Panc1 (cell line): ENCODE measurements at regions not wholly inside any gene's neighbourhood (a gene's known extent, or its start where the extent isn't known, plus 50 kb on each side); places are given as distances from the start of the nearest gene placed in this dataset.

Source experiments
- ATAC-seq: fragments of 200-7000 bp; cut with Tn5 transposase; 2 replicates; pipeline ENCODE4 v1.9.1; 2020; ENCODE audit warnings: mild to moderate bottlenecking, moderate library complexity
- BruUV-seq: library from RNA; stranded (reverse); fragments of 400-500 nt; replicated peaks from 2 replicates; lab custom pipeline; 2021; lab: Mats Ljungman, UMichigan
- CTCF ChIA-PET: fragments of 300-600 bp; sonication (Branson Sonifier 250); formaldehyde crosslinking; loops from one replicate; lab custom pipeline; 2022; ENCODE audit warnings: antibody characterized with exemption; lab: Charles Lee
- POLR2A ChIA-PET: fragments of 300-600 bp; sonication (Branson Sonifier 250); formaldehyde crosslinking; loops from one replicate; lab custom pipeline; 2022; ENCODE audit warnings: antibody characterized with exemption; lab: Charles Lee
- DNase-seq: peaks from one replicate; pipeline ENCODE4 v3.0.0-alpha.2; 2010; ENCODE audit warnings: low read depth, low spot score
- H3K27ac ChIP-seq: 2 replicates; pipeline ENCODE4 v1.5.1; 2011; ENCODE audit warnings: mild to moderate bottlenecking, low read length, inconsistent platforms
- H3K27me3 ChIP-seq: fragments of 200-500 bp; sonication (Bioruptor generic); 2 replicates; pipeline ENCODE4 v1.6.0; 2014; ENCODE audit warnings: low read length, inconsistent platforms; ENCODE audit not compliant: control insufficient read depth, insufficient read depth
- H3K36me3 ChIP-seq: fragments of 200-500 bp; sonication (Bioruptor generic); 2 replicates; pipeline ENCODE4 v1.5.1; 2014; ENCODE audit warnings: inconsistent platforms, mild to moderate bottlenecking, low read length, moderate library complexity; ENCODE audit not compliant: control insufficient read depth, insufficient read depth
- H3K4me1 ChIP-seq: 2 replicates; pipeline ENCODE4 v1.5.1; 2011; ENCODE audit warnings: inconsistent platforms, mild to moderate bottlenecking, low read length, moderate library complexity; ENCODE audit not compliant: control insufficient read depth, insufficient read depth
- H3K4me3 ChIP-seq, 2 experiments: 2 replicates each; pipeline ENCODE4 v1.5.1; 2011 to 2012; ENCODE audit warnings: low read depth in 2 of 2, low read length in 2 of 2, mild to moderate bottlenecking in 2 of 2, inconsistent platforms in 1 of 2, moderate library complexity in 1 of 2
- H3K9me3 ChIP-seq: fragments of 200-500 bp; sonication (Bioruptor generic); 2 replicates; pipeline ENCODE4 v1.5.1; 2014; ENCODE audit warnings: low read depth, mild to moderate bottlenecking, inconsistent platforms, low read length, moderate library complexity; ENCODE audit not compliant: control insufficient read depth, insufficient read depth
- POLR2AphosphoS5 ChIP-seq: IDR thresholded peaks from 2 replicates; pipeline ENCODE4 v1.6.1; 2012; ENCODE audit warnings: mild to moderate bottlenecking, low read depth, low read length, moderate library complexity
- REST ChIP-seq, 2 experiments: IDR thresholded peaks; 2 replicates each; pipeline ENCODE4 v1.6.1; 2011 to 2012; ENCODE audit warnings: low read depth in 2 of 2, control low read depth in 1 of 2, low read length in 1 of 2, mild to moderate bottlenecking in 1 of 2, moderate library complexity in 1 of 2; ENCODE audit not compliant: insufficient read depth in 1 of 2
- SIN3A ChIP-seq: IDR thresholded peaks from 2 replicates; pipeline ENCODE4 v1.6.1; 2012; ENCODE audit warnings: low read depth, mild to moderate bottlenecking, low read length, moderate library complexity, borderline replicate concordance; ENCODE audit not compliant: insufficient read depth
- TCF7L2 ChIP-seq: IDR thresholded peaks from 2 replicates; pipeline ENCODE4 v1.6.1; 2011; ENCODE audit warnings: mild to moderate bottlenecking, low read depth, low read length, inconsistent platforms
- in situ Hi-C: cut with HindIII; loops from 2 replicates; pipeline ENCODE4 v1.10.0; 2016; ENCODE audit warnings: low sequenced_read_pairs, low pct_unique_long_range_greater_than_20kb
- intact Hi-C: fragments of 100-400 bp; cut with micrococcal nuclease; formaldehyde crosslinking; loops from one replicate; pipeline ENCODE4 v1.10.0; 2022; ENCODE audit not compliant: unreplicated experiment
- TF ChIP-seq, protein P1 (sequence below): fragments of 450-650 bp; IDR thresholded peaks from 2 replicates; pipeline ENCODE4 v1.5.1; 2017; ENCODE audit warnings: mild to moderate bottlenecking

DNA sequence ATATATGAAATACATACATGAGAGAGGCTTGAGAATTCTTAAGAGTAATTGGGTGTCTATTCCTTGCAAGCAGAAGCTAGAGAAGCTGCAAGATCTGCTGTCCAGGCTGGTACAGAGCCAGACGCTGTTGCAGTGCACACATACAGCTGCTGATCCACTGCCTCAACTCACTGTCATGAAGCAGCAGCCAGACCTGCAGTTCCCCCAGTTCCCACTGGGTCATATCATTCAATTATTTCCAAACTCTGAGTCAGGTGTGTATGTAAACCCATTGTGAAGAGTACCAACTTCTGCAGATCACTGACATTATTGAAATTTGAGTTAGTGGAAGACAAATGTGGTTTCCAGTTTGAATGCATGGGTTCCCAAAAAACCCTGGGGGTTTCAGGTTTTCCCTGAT lies 1212.8 kb upstream of the ADGRL3 start:
- ChIA-PET CTCF (no interaction called here), POLR2A (no interaction called here)
- BruUV-seq: no TSS peak
- DNase-seq: no peak
- Histone ChIP-seq H3K27me3 (no peaks in the 10 kb centered on the region), H3K9me3 (no peaks in the 10 kb centered on the region), H3K27ac (no peak overlapping the region), H3K4me3 (no peak overlapping the region), H3K4me1 (no peaks in the 10 kb centered on the region), H3K36me3 (no peaks in the 10 kb centered on the region)
- TF ChIP-seq REST (IDR thresholded peaks at IDR 0.05; ENCODE audit: insufficient read depth in 1 of 2, low read depth in 2 of 2, low read length in 1 of 2) (no peak), POLR2AphosphoS5 (no peak), SIN3A (no peak), TCF7L2 (no peak)
- TF ChIP-seq, protein P1, sequence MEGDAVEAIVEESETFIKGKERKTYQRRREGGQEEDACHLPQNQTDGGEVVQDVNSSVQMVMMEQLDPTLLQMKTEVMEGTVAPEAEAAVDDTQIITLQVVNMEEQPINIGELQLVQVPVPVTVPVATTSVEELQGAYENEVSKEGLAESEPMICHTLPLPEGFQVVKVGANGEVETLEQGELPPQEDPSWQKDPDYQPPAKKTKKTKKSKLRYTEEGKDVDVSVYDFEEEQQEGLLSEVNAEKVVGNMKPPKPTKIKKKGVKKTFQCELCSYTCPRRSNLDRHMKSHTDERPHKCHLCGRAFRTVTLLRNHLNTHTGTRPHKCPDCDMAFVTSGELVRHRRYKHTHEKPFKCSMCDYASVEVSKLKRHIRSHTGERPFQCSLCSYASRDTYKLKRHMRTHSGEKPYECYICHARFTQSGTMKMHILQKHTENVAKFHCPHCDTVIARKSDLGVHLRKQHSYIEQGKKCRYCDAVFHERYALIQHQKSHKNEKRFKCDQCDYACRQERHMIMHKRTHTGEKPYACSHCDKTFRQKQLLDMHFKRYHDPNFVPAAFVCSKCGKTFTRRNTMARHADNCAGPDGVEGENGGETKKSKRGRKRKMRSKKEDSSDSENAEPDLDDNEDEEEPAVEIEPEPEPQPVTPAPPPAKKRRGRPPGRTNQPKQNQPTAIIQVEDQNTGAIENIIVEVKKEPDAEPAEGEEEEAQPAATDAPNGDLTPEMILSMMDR: no peak
- ATAC-seq: no peak
- intact Hi-C loops: no loop called here
- in situ Hi-C loops: no loop called here

- BruUV-seq: no TSS peak
- Histone ChIP-seq H3K27ac (no peak overlapping the region), H3K27me3 (no peaks in the 10 kb centered on the region), H3K36me3 (no peaks in the 10 kb centered on the region), H3K4me1 (no peaks in the 10 kb centered on the region), H3K4me3 (no peak overlapping the region), H3K9me3 (no peaks in the 10 kb centered on the region)
- TF ChIP-seq, protein P1: no peak
- no peak for TF ChIP-seq REST (IDR thresholded peaks at IDR 0.05; ENCODE audit: insufficient read depth in 1 of 2, low read depth in 2 of 2, low read length in 1 of 2)
- TF ChIP-seq SIN3A: no peak
- no peak for TF ChIP-seq POLR2AphosphoS5
- TF ChIP-seq TCF7L2: no peak
- ChIA-PET POLR2A (no interaction called here), CTCF (no interaction called here)
- intact Hi-C loops (no loop called here), in situ Hi-C loops (no loop called here)
- ATAC-seq (no peak), DNase-seq (no peak)
Observed at GRCh38 chr4:59994118-59994517, 1206.0 kb upstream of the ADGRL3 start.
